AG04450 (cell line): ENCODE measurements at regions not wholly inside any gene's neighbourhood (a gene's known extent, or its start where the extent isn't known, plus 50 kb on each side); places are given as distances from the start of the nearest gene placed in this dataset.
"Not testable (repeated sequence)": the region's sequence is repeated elsewhere in the genome, so short reads cannot be mapped to it uniquely, and the experiment has no call there.

Experiments
- CTCF ChIA-PET: fragments of 300-600, 350-600 bp; formaldehyde crosslinking; extraction: SDS; loops from one replicate; lab custom pipeline; 2022; ENCODE audit warnings: antibody characterized with exemption, inconsistent platforms; lab: Charles Lee
- POLR2A ChIA-PET: fragments of 350-600 bp; formaldehyde crosslinking; extraction: SDS; loops from one replicate; lab custom pipeline; 2021; ENCODE audit warnings: antibody characterized with exemption, inconsistent platforms; lab: Yijun Ruan, JAX
- DNase-seq: peaks from one replicate; pipeline ENCODE4 v3.0.0-alpha.2; 2011; ENCODE audit warnings: low read depth, low spot score
- H3K27ac ChIP-seq: one replicate; pipeline ENCODE4 v1.5.1; 2012; ENCODE audit warnings: low read depth, low read length, control low read depth
- H3K27me3 ChIP-seq: one replicate; pipeline ENCODE4 v1.6.0; 2012; ENCODE audit warnings: low read length; ENCODE audit not compliant: control insufficient read depth, insufficient read depth
- H3K4me3 ChIP-seq: 2 replicates; pipeline ENCODE4 v1.5.1; 2011; ENCODE audit warnings: mild to moderate bottlenecking, low read depth, low read length, control low read depth
- H3K9me3 ChIP-seq: 2 replicates; pipeline ENCODE4 v1.5.1; 2012; ENCODE audit warnings: low read length; ENCODE audit not compliant: control insufficient read depth, insufficient read depth
- TF ChIP-seq, protein P1 (sequence below): IDR thresholded peaks from 2 replicates; pipeline ENCODE4 v1.5.1; 2011; ENCODE audit warnings: low read depth, low read length, control low read depth, inconsistent platforms

DNA sequence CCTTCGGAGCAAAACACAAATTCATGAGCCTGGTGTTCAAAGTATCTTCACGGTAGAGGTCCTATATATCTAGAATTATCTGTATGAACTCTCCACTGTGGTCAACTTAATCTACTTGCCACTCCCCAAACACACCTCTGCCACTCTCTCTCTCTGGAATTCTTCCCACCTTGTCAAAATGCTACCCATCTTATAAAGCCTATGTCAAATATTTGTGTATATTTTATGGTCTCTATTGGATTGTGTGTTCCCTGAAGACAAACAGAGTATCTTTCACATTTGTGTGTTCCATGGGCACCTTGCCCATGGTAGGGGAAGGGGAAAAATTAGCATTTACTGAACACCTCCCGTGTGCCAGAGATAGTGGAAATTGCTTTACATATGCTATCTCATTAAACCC lies 83.2 kb upstream of the ATL2 start:
- ChIA-PET CTCF (no interaction called here), POLR2A (no interaction called here)

DNA sequence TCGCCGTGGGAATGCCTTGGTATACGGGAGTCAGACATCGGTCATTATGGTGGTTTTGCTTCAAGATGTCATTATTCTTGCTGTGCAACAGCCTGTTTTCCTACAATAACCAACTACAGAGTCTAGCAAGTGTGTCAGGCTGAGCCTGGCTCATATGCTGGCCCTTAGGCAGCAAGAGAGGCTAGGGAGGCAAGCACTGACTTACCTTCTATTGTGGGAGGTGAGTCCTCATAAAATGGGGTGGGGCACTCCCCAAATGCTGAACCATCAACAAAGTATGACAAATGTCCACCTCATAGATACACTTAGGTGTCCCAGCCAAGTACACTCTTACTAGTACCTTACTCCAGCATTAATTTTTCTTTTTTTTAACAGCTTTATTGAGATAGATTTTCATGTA lies 77.0 kb upstream of the ATL2 start:
- no peak for DNase-seq
- Histone ChIP-seq H3K4me3 (no peak overlapping the region), H3K9me3 (no peaks in the 10 kb centered on the region), H3K27me3 (peaks cover 35% of the 10 kb centered on the region), H3K27ac (no peak overlapping the region)
- ChIA-PET POLR2A (no interaction called here), CTCF (no interaction called here)
- TF ChIP-seq, protein P1, sequence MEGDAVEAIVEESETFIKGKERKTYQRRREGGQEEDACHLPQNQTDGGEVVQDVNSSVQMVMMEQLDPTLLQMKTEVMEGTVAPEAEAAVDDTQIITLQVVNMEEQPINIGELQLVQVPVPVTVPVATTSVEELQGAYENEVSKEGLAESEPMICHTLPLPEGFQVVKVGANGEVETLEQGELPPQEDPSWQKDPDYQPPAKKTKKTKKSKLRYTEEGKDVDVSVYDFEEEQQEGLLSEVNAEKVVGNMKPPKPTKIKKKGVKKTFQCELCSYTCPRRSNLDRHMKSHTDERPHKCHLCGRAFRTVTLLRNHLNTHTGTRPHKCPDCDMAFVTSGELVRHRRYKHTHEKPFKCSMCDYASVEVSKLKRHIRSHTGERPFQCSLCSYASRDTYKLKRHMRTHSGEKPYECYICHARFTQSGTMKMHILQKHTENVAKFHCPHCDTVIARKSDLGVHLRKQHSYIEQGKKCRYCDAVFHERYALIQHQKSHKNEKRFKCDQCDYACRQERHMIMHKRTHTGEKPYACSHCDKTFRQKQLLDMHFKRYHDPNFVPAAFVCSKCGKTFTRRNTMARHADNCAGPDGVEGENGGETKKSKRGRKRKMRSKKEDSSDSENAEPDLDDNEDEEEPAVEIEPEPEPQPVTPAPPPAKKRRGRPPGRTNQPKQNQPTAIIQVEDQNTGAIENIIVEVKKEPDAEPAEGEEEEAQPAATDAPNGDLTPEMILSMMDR, result no peak

More for the DNA sequence above, 83.2 kb upstream of the ATL2 start:
- no peaks in the 10 kb centered on the region for H3K9me3 ChIP-seq
- H3K27me3 ChIP-seq, result peaks cover 27% of the 10 kb centered on the region
- no peak overlapping the region for H3K27ac ChIP-seq
- no peak for DNase-seq
- TF ChIP-seq, protein P1, result no peak
- H3K4me3 ChIP-seq, result no peak overlapping the region

GRCh38 chr2:38451778-38452177 lies 74.7 kb upstream of the ATL2 start:
- POLR2A ChIA-PET, result interaction anchor here (0.6 kb wide), 1 partner anchor 73 kb away, joined by 5 read pairs; no protein-coding TSS in a partner anchor
- H3K4me3 ChIP-seq, H3K9me3 ChIP-seq, H3K27ac ChIP-seq, CTCF ChIA-PET, DNase-seq: not testable (repeated sequence)
- H3K27me3 ChIP-seq, result peaks cover 31% of the 10 kb centered on the region

DNA sequence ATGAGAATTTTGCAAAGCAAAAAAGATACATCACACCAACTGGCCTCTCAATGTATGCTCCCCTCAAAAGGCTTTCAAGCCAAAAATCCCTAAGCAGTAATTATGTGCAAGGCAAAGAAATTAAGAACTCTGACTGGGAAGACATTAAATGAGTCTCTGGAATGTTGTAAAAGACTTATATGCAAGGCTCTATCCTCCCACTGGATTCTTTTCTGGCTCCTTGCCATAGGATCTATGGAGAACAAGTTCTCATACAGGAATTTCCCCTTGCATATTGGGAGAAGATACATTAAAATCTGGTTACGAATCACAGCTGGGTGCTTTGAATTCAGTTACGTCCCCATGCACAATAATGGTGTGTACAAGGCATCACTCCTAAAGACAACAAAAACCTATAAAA lies 73.4 kb upstream of the ATL2 start:
- peaks cover 40% of the 10 kb centered on the region for H3K27me3 ChIP-seq
- H3K4me3 ChIP-seq, result no peak overlapping the region
- no peak overlapping the region for H3K27ac ChIP-seq
- no peaks in the 10 kb centered on the region for H3K9me3 ChIP-seq
- no peak for DNase-seq
- CTCF ChIA-PET, result interaction anchor here (0.6 kb wide), 1 partner anchor 92 kb away, joined by 4 read pairs; no protein-coding TSS in a partner anchor
- POLR2A ChIA-PET, result no interaction called here
- TF ChIP-seq, protein P1, result no peak

DNA sequence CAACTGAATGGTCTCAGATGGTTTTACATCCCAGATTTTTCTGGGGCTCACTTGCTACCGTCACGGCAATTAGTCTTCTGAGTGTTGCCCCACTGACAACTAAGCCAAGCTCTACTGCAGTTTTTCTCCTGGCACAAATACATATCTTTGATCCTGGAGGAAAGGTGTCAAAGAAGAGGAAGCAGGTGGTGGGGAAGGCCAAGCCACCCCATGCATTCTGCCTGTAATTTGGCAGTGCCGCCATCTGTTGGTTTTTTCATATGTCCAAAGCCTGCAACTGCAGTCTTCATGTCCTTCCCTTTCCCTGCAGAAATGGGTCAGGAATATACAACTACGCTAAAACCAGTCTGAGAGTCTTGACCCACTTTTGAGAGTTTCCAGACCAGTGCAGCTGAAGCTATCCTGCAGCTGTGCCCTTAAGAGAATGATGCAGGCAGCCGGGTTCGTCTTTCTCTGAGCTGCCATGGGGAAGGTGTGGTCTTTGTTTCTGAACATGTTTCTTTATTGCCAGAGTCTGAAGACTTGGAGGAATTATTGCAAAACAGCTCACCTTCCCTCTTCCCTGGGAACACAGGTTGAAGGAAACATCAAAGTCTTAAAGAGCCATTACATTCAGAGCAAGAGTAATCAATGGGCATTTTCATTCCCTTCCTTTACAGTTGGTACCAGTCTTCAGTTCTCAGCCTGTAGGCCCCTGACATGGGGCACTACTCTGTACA lies 71.8 kb upstream of the ATL2 start:
- Histone ChIP-seq H3K9me3 (no peaks in the 10 kb centered on the region), H3K27ac (no peak overlapping the region), H3K27me3 (peaks cover 37% of the 10 kb centered on the region), H3K4me3 (no peak overlapping the region)
- no peak for DNase-seq
- TF ChIP-seq, protein P1, result no peak
- CTCF ChIA-PET, result interaction anchor here (0.6 kb wide), 1 partner anchor 292 kb away, joined by 5 read pairs; no protein-coding TSS in a partner anchor
- POLR2A ChIA-PET, result no interaction called here
